GM12878 (cell line): ENCODE measurements at regions not wholly inside any gene's neighbourhood (a gene's known extent, or its start where the extent isn't known, plus 50 kb on each side); places are given as distances from the start of the nearest gene placed in this dataset.
"Not testable (repeated sequence)": the region's sequence is repeated elsewhere in the genome, so short reads cannot be mapped to it uniquely, and the experiment has no call there.

ENCODE experiments used
- ATAC-seq: fragments of 200-7000 bp; cut with Tn5 transposase; 3 replicates; pipeline ENCODE4 v1.9.1; 2020; ENCODE audit warnings: mild to moderate bottlenecking, moderate library complexity
- BruUV-seq: library from RNA; stranded (reverse); fragments of 400-500 nt; replicated peaks from 2 replicates; lab custom pipeline; 2021; lab: Mats Ljungman, UMichigan
- CTCF ChIA-PET: fragments of 300-600 bp; sonication (Branson Sonifier 250); formaldehyde crosslinking; extraction: SDS; loops from one replicate; lab custom pipeline; 2021; ENCODE audit warnings: inconsistent platforms; lab: Yijun Ruan, JAX
- POLR2A ChIA-PET: fragments of 350-600 bp; formaldehyde crosslinking; extraction: SDS; loops from one replicate; lab custom pipeline; 2021; ENCODE audit warnings: inconsistent platforms; lab: Charles Lee
- RAD21 ChIA-PET: fragments of 300-600 bp; sonication (Branson Sonifier 250); formaldehyde crosslinking; loops from one replicate; lab custom pipeline; 2023; ENCODE audit warnings: antibody characterized with exemption; ENCODE audit not compliant: unreplicated experiment; lab: Charles Lee
- SMC1A ChIA-PET: fragments of 300-600 bp; sonication (Branson Sonifier 250); formaldehyde crosslinking; loops from one replicate; lab custom pipeline; 2023; ENCODE audit not compliant: unreplicated experiment, uncharacterized antibody; lab: Charles Lee
- DNase-seq: peaks from one replicate; pipeline ENCODE4 v3.0.0-alpha.2; 2011; ENCODE audit warnings: low read depth, low spot score
- FAIRE-seq: peaks from 3 replicates; lab custom pipeline; 2011; peaks lifted over from hg19 to GRCh38; lab: Jason Lieb, UNC
- H2AFZ ChIP-seq: 2 replicates; pipeline ENCODE4 v1.6.0; 2011; ENCODE audit warnings: low read depth, low read length, control low read depth; ENCODE audit not compliant: control insufficient read depth
- H3K27ac ChIP-seq: 2 replicates; pipeline ENCODE4 v1.5.1; 2011; ENCODE audit warnings: control low read depth; ENCODE audit not compliant: control insufficient read depth, insufficient read depth
- H3K27me3 ChIP-seq, 2 experiments: replicated peaks in 1 of 2; 2 replicates each; pipeline versions ENCODE4 v1.6.0 to v1.6.1; 2011; ENCODE audit warnings: low read length in 1 of 2; ENCODE audit not compliant: control insufficient read depth in 2 of 2, insufficient read depth in 2 of 2
- H3K36me3 ChIP-seq, 2 experiments: 2 replicates each; pipeline ENCODE4 v1.5.1; 2011; ENCODE audit warnings: low read length in 1 of 2; ENCODE audit not compliant: control insufficient read depth in 2 of 2, insufficient read depth in 2 of 2
- H3K4me1 ChIP-seq: 2 replicates; pipeline ENCODE4 v1.6.1; 2011; ENCODE audit warnings: mild to moderate bottlenecking, low read length, moderate library complexity, mixed read lengths; ENCODE audit not compliant: control insufficient read depth, insufficient read depth
- H3K4me2 ChIP-seq: 2 replicates; pipeline ENCODE4 v1.6.0; 2011; ENCODE audit warnings: control low read depth; ENCODE audit not compliant: control insufficient read depth, insufficient read depth
- H3K4me3 ChIP-seq: fragments of 200-600 bp; sonication (generic); 2 replicates; pipeline ENCODE4 v1.5.1; 2016
- H3K79me2 ChIP-seq: 2 replicates; pipeline ENCODE4 v1.6.0; 2011; ENCODE audit warnings: low read length; ENCODE audit not compliant: control insufficient read depth, insufficient read depth
- H3K9ac ChIP-seq: 2 replicates; pipeline ENCODE4 v1.8.0; 2011; ENCODE audit warnings: low read length, control low read depth, mixed read lengths; ENCODE audit not compliant: control insufficient read depth, insufficient read depth
- H3K9me3 ChIP-seq: replicated peaks from 3 replicates; pipeline ENCODE4 v1.5.1; 2011; ENCODE audit warnings: mild to moderate bottlenecking, low read length; ENCODE audit not compliant: control insufficient read depth, insufficient read depth
- H4K20me1 ChIP-seq: 2 replicates; pipeline ENCODE4 v1.6.0; 2011; ENCODE audit not compliant: control insufficient read depth, insufficient read depth
- WGBS: methylation state at CpG from one replicate; pipeline ENCODE4 v1.1.6; 2016; ENCODE audit warnings: low lambda C conversion rate; ENCODE audit not compliant: insufficient replicate concordance, insufficient coverage; ENCODE audit errors: missing lambda C conversion rate; 5-methylcytosine and 5-hydroxymethylcytosine counted together
- in situ Hi-C: fragments of 300-500 bp; cut with MboI; formaldehyde crosslinking; loops from 9 replicates; pipeline ENCODE4 v1.14.3; 2018; ENCODE audit warnings: mixed read lengths
- intact Hi-C: fragments of 100-400 bp; cut with micrococcal nuclease; formaldehyde crosslinking; loops from one replicate; pipeline ENCODE4 v1.14.2; 2022; ENCODE audit not compliant: unreplicated experiment

DNA sequence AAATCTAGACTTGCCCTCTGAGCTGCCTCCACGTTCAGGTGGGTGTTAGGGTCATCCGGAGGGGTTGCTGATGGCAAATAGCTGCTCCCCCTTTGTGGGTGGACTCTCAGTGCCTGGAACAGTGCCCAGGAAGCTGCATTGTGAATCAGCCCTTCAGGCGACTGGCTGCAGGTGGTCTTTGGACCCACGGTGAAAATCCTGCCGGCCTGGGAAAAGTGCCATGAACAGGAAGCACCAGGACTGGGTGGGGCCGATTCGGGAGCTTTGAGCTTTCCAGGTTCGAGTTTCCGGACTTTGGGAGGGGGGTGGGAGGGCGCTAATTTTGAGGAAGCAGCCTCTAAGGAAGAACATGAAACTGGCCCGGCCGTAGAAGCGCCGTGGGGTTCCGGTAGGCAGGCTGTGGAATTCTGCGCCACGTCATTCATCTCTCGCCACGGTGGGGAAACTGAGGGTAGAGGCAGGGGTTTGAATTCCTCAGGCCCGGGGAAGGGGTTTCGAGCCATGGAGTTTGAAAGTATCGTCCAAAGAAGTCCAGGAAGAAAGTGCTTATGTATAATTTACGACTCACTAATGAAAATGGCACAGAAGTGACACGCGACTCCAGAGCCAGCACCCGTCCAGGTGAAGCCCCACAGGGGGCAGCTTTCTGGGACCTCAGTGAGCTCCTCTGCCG is 199.4 kb downstream of the BANP start:
- H3K9ac ChIP-seq, H4K20me1 ChIP-seq, H3K4me2 ChIP-seq, H3K9me3 ChIP-seq, H2AFZ ChIP-seq, in situ Hi-C loops, RAD21 ChIA-PET, H3K36me3 ChIP-seq, FAIRE-seq, H3K79me2 ChIP-seq, intact Hi-C loops, H3K27ac ChIP-seq, DNase-seq, H3K27me3 ChIP-seq, ATAC-seq, H3K4me1 ChIP-seq, H3K4me3 ChIP-seq, SMC1A ChIA-PET, CTCF ChIA-PET, BruUV-seq: not testable (repeated sequence)
- POLR2A ChIA-PET: interaction anchor here (0.5 kb wide), 1 partner anchor 182 kb away, joined by 3 read pairs; no protein-coding TSS in a partner anchor
- WGBS: 26% methylated on average over 27 of the region's 27 CpGs

DNA sequence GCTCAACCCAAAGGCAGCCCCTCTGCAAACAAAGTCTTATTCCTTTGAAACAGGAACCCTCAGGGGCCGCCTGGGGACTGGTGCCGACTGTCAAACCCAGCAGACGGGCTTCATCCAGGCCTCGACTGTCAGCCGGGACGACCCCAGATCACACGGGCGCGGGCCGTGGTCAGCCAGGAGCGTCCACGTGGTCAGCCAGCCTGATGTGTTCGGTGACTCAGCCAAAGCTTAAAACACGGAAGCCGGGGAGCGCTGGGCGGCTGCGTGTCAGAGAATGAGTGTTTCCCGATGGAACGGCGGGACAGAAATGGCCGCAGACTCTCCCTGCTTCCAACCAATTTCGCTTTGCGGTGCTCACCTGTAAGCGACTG is 199.9 kb downstream of the BANP start:
- H2AFZ ChIP-seq, FAIRE-seq, H3K36me3 ChIP-seq, H3K9ac ChIP-seq, intact Hi-C loops, H3K27me3 ChIP-seq, H3K79me2 ChIP-seq, H3K9me3 ChIP-seq, POLR2A ChIA-PET, DNase-seq, H3K4me2 ChIP-seq, H3K27ac ChIP-seq, ATAC-seq, H3K4me3 ChIP-seq, H4K20me1 ChIP-seq, RAD21 ChIA-PET, SMC1A ChIA-PET, BruUV-seq, CTCF ChIA-PET, in situ Hi-C loops, H3K4me1 ChIP-seq: not testable (repeated sequence)
- 71% methylated on average over 20 of the region's 25 CpGs for WGBS

DNA sequence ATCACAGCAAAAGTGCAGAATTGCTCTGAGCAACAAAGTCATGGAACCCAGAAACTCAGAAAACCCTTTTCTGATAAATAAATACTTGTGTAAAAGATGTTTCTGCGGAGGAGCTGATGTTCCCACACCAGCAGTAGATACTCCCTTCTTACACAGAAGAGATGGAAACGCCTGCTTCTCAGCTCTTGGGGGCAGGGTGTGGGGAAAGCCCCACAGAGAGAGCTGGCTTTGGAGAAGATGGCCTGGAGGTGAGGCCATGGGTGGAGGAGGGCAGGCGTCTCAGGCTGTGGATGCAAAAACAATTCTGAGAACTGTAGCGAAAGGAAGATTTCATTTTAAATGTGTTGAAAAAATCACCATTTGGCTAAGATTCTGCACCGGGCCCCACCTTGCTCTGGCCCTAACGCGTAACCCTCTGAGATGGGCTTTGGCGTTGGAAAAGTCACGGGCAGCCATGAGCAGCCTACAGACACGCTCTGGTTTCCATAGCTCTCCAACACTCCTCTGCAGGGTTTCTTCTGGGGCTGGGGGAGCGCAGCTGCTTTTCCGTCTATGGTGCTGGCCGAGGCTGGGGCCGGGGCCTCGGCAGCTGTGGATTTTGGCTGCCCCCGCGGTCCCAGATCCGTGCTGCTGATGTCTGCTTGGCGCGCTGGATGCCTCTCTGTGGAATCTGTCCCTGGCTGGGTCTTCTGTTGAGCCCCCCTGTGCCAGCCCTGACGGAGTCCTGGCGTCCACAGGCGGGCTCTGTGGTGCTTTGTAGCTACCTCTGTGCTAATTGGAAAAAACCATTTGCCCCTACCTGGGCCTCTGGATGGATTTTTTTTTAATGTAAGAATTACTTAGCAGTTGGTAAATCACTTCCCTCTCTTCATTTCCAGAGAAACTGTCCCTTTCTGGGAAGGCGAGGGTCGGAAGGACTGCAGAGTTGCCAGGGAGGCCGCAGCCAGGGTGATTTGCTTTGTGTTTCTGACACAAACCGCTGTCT is 200.9 kb downstream of the BANP start:
- intact Hi-C loops, POLR2A ChIA-PET: not testable (repeated sequence)

More for the DNA sequence above, 200.9 kb downstream of the BANP start:
- H3K4me2 ChIP-seq, DNase-seq, RAD21 ChIA-PET, CTCF ChIA-PET, in situ Hi-C loops, FAIRE-seq, H4K20me1 ChIP-seq, H3K36me3 ChIP-seq, H3K79me2 ChIP-seq, BruUV-seq, H3K27me3 ChIP-seq, H3K4me3 ChIP-seq, H3K9me3 ChIP-seq, SMC1A ChIA-PET, H3K9ac ChIP-seq, ATAC-seq, H3K4me1 ChIP-seq, H3K27ac ChIP-seq, H2AFZ ChIP-seq: not testable (repeated sequence)
- WGBS: 53% methylated on average over 25 of the region's 27 CpGs
